Activated naive CD8-positive, alpha-beta T cell treated with anti-CD3 and anti-CD28 coated beads, Interleukin-2, amount 50 U/mL, for 24 hours (primary cell): ENCODE measurements at regions not wholly inside any gene's neighbourhood (a gene's known extent, or its start where the extent isn't known, plus 50 kb on each side); places are given as distances from the start of the nearest gene placed in this dataset.

Source experiments
- ATAC-seq: fragments of 150-1000 bp; cut with Tn5 transposase; one replicate; pipeline ENCODE4 v1.10.0; 2021
- DNase-seq: peaks from one replicate; pipeline ENCODE4 v3.0.0; 2021
- H3K27ac Mint-ChIP-seq: one replicate; pipeline ENCODE4 v1.8.0; 2021; ENCODE audit warnings: mild to moderate bottlenecking, mixed read lengths
- H3K27me3 Mint-ChIP-seq: one replicate; pipeline ENCODE4 v1.8.0; 2021; ENCODE audit warnings: mixed read lengths
- H3K36me3 Mint-ChIP-seq: one replicate; pipeline ENCODE4 v1.8.0; 2021; ENCODE audit warnings: low read depth, mixed read lengths
- H3K4me1 Mint-ChIP-seq: one replicate; pipeline ENCODE4 v1.8.0; 2021; ENCODE audit warnings: mixed read lengths
- H3K4me3 Mint-ChIP-seq: one replicate; pipeline ENCODE4 v1.8.0; 2021; ENCODE audit warnings: mild to moderate bottlenecking, moderate library complexity, mixed read lengths
- H3K9me3 Mint-ChIP-seq: one replicate; pipeline ENCODE4 v1.8.0; 2021; ENCODE audit warnings: mixed read lengths

DNA sequence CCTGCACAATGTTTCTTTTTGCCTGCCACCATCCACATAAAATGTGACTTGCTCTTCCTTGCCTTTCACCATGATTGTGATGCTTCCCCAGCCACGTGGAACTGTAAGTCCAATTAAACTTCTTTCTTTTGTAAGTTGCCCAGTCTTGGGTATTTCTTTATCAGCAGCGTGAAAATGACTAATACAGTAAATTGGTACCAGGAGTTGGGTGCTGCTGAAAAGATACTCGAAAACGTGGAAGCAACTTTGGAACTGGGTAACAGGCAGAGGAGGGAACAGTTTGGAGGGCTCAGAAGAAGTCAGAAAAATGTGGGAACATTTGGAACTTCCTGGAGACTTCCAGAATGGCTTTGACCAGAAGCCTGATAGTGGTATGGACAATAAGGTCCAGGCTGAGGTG lies 425.3 kb downstream of the GPATCH2 start:
- H3K36me3 Mint-ChIP-seq: no peaks in the 10 kb centered on the region
- peaks cover 9% of the 10 kb centered on the region for H3K9me3 Mint-ChIP-seq
- DNase-seq: no peak
- ATAC-seq: no peak
- H3K4me1 Mint-ChIP-seq: no peaks in the 10 kb centered on the region
- no peaks in the 10 kb centered on the region for H3K27me3 Mint-ChIP-seq
- H3K27ac Mint-ChIP-seq: no peak overlapping the region
- H3K4me3 Mint-ChIP-seq: no peak overlapping the region

DNA sequence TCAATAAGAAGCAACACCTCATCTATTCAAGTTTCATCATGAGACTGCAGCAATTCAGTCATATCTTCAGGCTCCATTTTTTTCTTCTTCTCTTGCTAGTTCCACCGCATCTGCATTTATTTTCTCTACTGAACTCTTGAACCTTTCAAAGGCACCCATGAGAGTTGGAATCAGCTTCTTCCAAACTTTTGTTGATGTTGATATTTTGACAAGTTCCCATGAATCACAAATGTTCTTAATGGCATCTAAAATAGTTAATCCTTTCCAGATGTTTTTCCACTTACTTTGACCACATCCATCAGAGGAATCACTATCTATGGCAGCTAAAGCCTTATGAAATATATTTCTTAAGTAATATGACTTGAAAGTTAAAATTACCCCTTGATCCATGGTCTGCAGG lies 434.3 kb downstream of the GPATCH2 start:
- H3K27me3 Mint-ChIP-seq: no peaks in the 10 kb centered on the region
- ATAC-seq (no peak), DNase-seq (no peak)
- H3K27ac Mint-ChIP-seq: no peak overlapping the region
- H3K36me3 Mint-ChIP-seq: no peaks in the 10 kb centered on the region
- no peaks in the 10 kb centered on the region for H3K9me3 Mint-ChIP-seq
- H3K4me1 Mint-ChIP-seq: no peaks in the 10 kb centered on the region
- H3K4me3 Mint-ChIP-seq: no peak overlapping the region

DNA sequence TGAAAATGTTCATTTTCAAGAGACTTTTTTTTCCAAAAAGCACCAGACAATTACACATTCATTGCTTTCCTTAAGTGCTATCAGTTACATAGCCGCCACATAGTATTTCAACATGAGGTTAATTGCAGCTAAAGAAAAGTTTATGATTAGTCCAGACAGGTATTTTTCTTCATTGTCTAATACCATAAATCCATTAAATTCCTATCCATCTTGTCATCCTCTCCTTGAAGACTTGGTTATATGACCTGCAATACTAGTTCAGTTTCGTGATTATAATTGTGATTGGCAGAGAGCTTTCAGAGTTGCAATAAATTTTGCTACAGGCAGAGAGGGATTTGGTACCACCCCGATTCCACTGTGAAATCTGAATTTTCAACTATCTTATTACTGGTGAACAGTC lies 437.7 kb downstream of the GPATCH2 start:
- Mint-ChIP-seq H3K4me1 (no peaks in the 10 kb centered on the region), H3K4me3 (no peak overlapping the region), H3K27ac (no peak overlapping the region), H3K36me3 (no peaks in the 10 kb centered on the region), H3K27me3 (no peaks in the 10 kb centered on the region), H3K9me3 (peaks cover 15% of the 10 kb centered on the region)
- ATAC-seq (no peak), DNase-seq (no peak)

DNA sequence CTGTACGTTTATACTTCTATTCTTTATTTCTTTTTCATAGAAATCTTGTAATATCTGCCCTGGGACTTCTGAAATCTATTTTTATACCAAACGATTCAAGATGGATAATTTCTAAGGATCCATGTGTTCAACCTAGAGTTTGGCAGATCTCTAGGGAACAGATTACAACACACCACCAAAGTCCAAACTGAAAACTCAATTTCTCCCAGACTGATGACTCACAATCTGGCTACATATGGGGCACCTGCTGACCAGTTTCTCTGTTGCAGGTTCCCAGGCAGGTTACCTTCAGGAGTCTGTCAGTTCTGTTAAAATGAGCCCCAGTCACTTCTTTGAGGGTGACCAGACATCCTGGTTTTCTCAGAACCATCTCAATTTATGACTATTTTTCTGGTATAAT lies 439.4 kb downstream of the GPATCH2 start:
- ATAC-seq (no peak), DNase-seq (no peak)
- Mint-ChIP-seq H3K27ac (no peak overlapping the region), H3K4me3 (no peak overlapping the region), H3K9me3 (peaks cover 23% of the 10 kb centered on the region), H3K36me3 (no peaks in the 10 kb centered on the region), H3K4me1 (no peaks in the 10 kb centered on the region), H3K27me3 (no peaks in the 10 kb centered on the region)

DNA sequence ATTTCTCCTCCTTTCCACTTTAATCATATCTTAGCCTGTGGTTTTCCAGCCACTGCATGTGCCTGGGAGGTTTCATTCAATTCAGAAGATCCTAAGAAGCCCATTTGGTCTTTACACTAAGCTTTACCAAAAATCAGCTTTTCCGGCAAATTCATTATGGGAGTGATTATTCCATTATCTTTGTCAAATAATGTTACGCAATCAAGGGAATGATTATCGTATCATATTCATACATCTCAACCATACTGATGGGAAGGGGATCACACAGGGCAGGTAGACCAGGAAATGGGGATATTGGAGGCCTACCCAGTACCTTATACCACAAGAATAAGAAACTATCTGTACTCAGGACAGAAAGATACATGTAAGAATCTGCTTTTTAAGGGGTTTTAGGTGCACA lies 440.5 kb downstream of the GPATCH2 start:
- H3K27ac Mint-ChIP-seq: no peak overlapping the region
- H3K4me3 Mint-ChIP-seq: no peak overlapping the region
- no peaks in the 10 kb centered on the region for H3K27me3 Mint-ChIP-seq
- DNase-seq (no peak), ATAC-seq (no peak)
- H3K9me3 Mint-ChIP-seq: peaks cover 23% of the 10 kb centered on the region
- no peaks in the 10 kb centered on the region for H3K36me3 Mint-ChIP-seq
- no peaks in the 10 kb centered on the region for H3K4me1 Mint-ChIP-seq

DNA sequence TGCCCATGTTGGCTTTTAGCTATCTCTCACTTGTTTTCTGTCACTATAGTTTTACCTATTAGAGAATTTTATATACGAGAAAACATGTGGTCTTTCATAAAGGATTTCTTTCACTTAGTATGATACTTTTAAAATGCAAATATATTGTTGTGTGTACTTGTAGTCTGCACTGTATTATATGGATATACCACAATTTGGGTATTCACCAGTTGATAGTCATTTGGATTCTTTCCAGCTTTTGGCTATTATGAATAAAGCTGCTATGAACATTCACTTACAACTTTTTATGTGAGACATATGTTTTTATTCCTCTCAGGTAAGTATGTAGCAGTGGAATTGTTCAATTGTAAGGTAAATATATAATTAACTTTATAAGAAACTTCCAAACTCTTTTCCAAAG lies 441.5 kb downstream of the GPATCH2 start:
- ATAC-seq (no peak), DNase-seq (no peak)
- Mint-ChIP-seq H3K27me3 (no peaks in the 10 kb centered on the region), H3K4me3 (no peak overlapping the region), H3K27ac (no peak overlapping the region), H3K36me3 (no peaks in the 10 kb centered on the region), H3K9me3 (peaks cover 23% of the 10 kb centered on the region), H3K4me1 (no peaks in the 10 kb centered on the region)

DNA sequence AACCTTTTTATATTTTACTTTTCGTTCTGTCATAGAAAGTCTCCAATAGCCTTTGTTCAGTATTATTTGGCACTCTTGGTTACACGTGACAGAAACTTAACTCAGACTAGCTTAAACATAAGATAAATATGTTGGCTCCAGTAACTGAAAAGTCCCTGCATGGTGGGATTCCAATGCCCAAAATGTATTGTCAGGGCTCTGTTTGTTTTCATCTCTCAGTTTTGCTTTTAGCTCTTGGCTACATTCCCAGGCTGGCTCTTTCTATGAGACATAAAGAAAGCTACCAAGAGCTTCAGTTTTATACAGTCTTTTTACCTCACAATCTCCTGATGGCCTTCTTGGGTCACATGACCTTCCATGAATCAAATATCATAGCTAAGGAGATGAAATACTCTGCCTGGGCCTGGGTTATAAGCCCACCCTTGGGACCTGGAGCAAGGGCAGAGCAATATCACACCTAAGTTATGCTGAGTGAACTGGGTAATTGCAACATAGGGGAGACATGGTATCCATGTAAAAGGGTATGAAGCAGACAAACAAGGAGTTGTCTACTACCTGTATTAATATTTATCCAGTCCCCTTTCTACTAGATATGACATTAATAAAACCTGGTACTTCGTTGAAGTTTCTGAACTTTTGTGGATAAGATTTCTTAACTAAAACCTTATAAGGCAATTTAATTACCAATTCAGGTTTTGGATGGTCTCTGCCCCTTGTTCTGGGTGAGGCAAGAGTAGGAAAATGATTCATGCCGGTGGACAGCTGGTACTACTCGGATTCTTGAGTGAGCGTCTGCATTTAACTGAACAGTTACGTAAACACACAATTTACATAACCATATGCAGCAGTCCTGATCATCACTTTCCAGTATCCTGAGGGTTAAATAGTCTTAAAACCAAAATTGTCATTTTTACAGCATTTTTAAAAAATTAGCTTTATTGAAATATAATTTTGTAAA lies 442.3 kb downstream of the GPATCH2 start:
- no peak overlapping the region for H3K4me3 Mint-ChIP-seq
- no peaks in the 10 kb centered on the region for H3K27me3 Mint-ChIP-seq
- H3K9me3 Mint-ChIP-seq: peaks cover 23% of the 10 kb centered on the region
- DNase-seq (no peak), ATAC-seq (no peak)
- H3K36me3 Mint-ChIP-seq: no peaks in the 10 kb centered on the region
- H3K4me1 Mint-ChIP-seq: no peaks in the 10 kb centered on the region
- no peak overlapping the region for H3K27ac Mint-ChIP-seq

DNA sequence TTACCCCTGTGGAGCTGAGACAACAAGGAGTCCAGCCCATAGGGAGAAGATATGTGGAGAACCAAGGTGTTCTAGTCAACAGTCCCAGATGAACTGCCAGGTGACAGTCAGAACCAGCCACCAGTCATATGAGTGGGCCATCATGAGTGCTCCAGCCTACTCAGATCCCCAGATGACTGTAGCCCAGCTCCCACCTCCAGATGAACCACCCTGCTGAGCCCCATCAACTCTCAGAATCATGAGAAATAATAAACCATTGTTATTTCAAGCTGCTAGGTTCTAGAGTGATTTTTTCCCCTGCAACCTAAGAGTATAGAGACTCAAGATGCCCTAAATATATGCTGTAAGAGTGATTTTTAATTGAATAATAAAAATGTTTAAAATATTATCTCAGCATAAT lies 444.2 kb downstream of the GPATCH2 start:
- ATAC-seq (no peak), DNase-seq (no peak)
- Mint-ChIP-seq H3K27me3 (no peaks in the 10 kb centered on the region), H3K4me3 (no peak overlapping the region), H3K9me3 (peaks cover 23% of the 10 kb centered on the region), H3K27ac (no peak overlapping the region), H3K4me1 (no peaks in the 10 kb centered on the region), H3K36me3 (no peaks in the 10 kb centered on the region)

DNA sequence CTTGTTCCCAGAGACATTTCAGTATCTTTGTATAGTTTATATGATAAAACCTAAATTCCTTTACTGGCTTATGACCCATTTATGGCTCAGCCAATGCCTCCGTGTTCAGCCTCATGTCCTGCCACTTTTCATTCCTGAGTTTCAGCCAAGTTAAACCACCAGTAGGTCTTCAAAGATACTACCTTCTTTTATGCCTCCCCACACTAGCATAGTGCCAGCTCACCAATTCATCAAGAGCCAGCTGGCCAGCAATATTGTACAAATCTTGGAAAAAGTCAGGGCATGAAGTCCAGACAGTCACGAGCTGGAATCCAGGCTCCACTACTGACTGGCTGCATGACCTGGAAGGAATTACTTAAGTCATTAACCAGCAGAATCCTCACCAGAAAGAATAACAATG lies 446.0 kb downstream of the GPATCH2 start:
- DNase-seq (no peak), ATAC-seq (no peak)
- peaks cover 10% of the 10 kb centered on the region for H3K9me3 Mint-ChIP-seq
- no peaks in the 10 kb centered on the region for H3K27me3 Mint-ChIP-seq
- H3K4me3 Mint-ChIP-seq: no peak overlapping the region
- no peaks in the 10 kb centered on the region for H3K4me1 Mint-ChIP-seq
- H3K36me3 Mint-ChIP-seq: no peaks in the 10 kb centered on the region
- H3K27ac Mint-ChIP-seq: no peak overlapping the region

DNA sequence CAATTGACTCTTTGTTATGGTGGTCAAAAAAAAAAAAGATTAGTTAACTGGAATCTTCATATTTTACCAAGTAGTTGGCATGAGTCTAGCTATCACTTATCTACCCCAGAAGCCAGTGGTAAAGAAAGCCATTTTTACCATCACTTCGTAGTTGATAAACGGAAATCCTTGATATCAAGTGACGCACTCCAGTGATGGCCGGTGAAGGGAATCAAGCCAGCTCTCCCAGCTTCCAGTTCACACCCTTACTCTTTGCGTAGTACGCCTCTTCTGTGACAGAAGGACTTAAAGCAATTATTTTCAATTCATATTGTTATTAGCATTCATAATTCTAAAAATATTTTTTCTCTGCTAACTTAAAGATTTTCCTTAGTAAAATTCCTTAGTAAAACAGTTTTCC lies 447.9 kb downstream of the GPATCH2 start:
- H3K27ac Mint-ChIP-seq: no peak overlapping the region
- H3K27me3 Mint-ChIP-seq: no peaks in the 10 kb centered on the region
- no peaks in the 10 kb centered on the region for H3K4me1 Mint-ChIP-seq
- H3K9me3 Mint-ChIP-seq: peaks cover 13% of the 10 kb centered on the region
- no peaks in the 10 kb centered on the region for H3K36me3 Mint-ChIP-seq
- ATAC-seq (no peak), DNase-seq (no peak)
- no peak overlapping the region for H3K4me3 Mint-ChIP-seq

DNA sequence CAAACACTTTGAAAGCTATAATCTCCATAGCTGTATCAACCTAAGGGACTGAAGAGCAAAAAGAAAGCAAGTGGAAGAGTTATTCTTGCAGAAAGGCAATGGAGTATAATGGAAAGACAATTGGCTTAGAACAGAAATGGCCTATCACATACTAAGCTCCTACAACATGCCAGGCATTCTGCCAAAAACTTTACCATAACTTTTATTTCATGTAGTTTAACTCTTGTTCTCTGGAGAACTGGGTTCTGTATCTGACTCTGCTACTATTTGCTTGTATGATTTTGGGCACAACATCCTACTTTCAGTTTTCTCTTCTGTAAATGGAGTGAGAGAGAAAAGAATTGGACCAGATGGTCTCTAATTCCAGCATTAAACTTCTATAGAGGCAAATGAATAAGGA lies 449.1 kb downstream of the GPATCH2 start:
- H3K4me3 Mint-ChIP-seq: no peak overlapping the region
- ATAC-seq (no peak), DNase-seq (no peak)
- no peak overlapping the region for H3K27ac Mint-ChIP-seq
- H3K9me3 Mint-ChIP-seq: peaks cover 5% of the 10 kb centered on the region
- no peaks in the 10 kb centered on the region for H3K4me1 Mint-ChIP-seq
- H3K36me3 Mint-ChIP-seq: no peaks in the 10 kb centered on the region
- no peaks in the 10 kb centered on the region for H3K27me3 Mint-ChIP-seq

DNA sequence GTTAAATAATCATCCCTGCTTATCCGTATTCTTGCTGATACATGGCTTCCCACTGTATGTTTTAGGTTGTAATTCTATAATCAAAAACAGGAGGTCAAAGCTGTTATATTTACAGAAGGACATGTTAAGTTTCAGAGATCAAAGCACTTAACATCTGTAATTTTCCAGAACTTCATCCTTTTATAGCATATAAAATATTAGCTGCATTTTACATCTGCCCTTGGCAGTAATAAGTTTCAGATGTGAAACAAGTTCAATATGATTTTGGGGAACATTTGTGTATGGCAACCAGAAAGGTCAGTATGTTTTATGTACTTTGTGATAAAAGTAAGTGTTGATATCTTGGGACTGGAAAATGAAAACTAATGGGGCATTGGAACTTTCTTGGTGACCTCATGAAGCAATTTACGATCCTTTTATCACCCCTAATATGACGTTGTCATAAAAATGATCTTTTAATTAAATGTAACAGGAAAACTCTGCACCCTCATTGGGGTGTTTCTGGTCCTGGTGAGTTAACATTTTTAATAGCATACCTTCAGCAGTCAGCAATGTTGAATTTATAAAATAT lies 449.6 kb downstream of the GPATCH2 start:
- ATAC-seq (no peak), DNase-seq (no peak)
- Mint-ChIP-seq H3K4me1 (no peaks in the 10 kb centered on the region), H3K27me3 (no peaks in the 10 kb centered on the region), H3K36me3 (no peaks in the 10 kb centered on the region), H3K27ac (no peak overlapping the region), H3K9me3 (peaks cover 5% of the 10 kb centered on the region), H3K4me3 (no peak overlapping the region)

DNA sequence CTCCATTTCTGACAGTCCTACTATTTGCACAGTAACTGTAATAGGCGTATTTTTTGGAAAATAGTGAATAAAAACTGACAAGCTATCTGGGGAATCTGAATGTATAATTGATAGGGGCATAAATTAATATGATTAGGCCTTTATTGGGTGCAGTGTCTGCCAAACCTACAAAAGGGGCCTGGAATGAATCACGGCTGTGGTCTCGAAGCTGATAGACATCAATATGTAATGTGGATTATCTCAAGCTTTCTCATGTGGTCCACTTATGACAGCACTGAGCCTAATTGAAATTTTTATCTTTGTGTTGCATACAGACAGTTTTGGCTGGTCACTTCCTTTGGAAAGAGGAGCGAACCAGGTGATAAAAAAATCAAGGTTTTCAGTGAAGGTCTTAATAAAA lies 450.4 kb downstream of the GPATCH2 start:
- Mint-ChIP-seq H3K9me3 (peaks cover 5% of the 10 kb centered on the region), H3K27me3 (no peaks in the 10 kb centered on the region), H3K36me3 (no peaks in the 10 kb centered on the region), H3K4me3 (no peak overlapping the region), H3K4me1 (no peaks in the 10 kb centered on the region), H3K27ac (no peak overlapping the region)
- no peak for DNase-seq
- no peak for ATAC-seq

DNA sequence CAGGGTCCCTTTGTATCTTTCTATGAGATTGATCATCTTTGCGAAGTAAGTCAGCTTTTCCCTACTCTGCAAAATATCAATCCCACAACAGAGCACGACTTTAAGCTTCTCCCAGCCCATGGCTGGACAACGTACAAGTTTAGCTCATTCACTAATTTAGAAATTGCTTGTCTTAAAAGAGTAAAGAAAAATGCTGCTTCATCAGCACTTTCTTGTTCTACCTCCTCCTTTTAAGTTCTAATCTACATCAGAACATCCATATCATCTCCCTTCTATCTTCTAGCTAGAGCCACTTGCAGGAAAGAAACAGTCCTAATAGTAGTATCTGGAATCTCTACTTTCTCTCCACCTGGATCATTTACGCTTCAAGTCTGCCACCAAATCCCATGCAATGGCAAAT lies 441.2 kb upstream of the ESRRG start:
- Mint-ChIP-seq H3K4me1 (no peaks in the 10 kb centered on the region), H3K4me3 (no peak overlapping the region), H3K27ac (no peak overlapping the region), H3K9me3 (peaks cover 4% of the 10 kb centered on the region), H3K27me3 (no peaks in the 10 kb centered on the region), H3K36me3 (no peaks in the 10 kb centered on the region)
- no peak for ATAC-seq
- DNase-seq: no peak

DNA sequence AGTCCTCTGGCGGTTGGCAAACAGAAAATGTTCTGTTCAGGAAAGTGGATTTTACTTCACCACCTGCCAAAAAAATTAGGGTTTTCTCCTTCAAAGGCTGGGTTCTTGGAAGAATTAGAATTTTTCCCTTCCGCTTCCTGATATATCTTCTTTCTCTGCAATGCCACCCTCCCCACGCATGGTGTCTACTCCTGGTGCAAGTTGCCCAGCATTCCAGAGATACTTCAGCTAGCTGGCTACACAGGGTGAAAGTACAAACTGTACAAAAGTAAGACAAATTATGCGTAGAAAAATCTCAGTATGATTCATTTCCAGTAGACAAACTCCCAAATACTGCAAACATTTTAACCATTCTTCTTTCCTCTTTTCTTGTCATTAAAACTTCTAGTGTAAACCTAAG lies 430.1 kb upstream of the ESRRG start:
- Mint-ChIP-seq H3K27me3 (no peaks in the 10 kb centered on the region), H3K36me3 (no peaks in the 10 kb centered on the region), H3K27ac (no peak overlapping the region), H3K9me3 (peaks cover 7% of the 10 kb centered on the region), H3K4me3 (no peak overlapping the region), H3K4me1 (no peaks in the 10 kb centered on the region)
- no peak for DNase-seq
- no peak for ATAC-seq
